ENCODE measurements at regions not wholly inside any gene's neighbourhood (a gene's known extent, or its start where the extent isn't known, plus 50 kb on each side); places are given as distances from the start of the nearest gene placed in this dataset.

- no peaks in the 10 kb centered on the region for H3K36me3 ChIP-seq (replicated peaks in 1 of 2)
- intact Hi-C loops (cut with DNase I), result no loop called here
- H3K4me1 ChIP-seq (replicated peaks in 1 of 2), result no peaks in the 10 kb centered on the region
- WGBS, 4 donors, result 43 to 68% (median 60%) methylated on average over 8 of the region's 8 CpGs
- no peaks in the 10 kb centered on the region for H3K27me3 ChIP-seq
- no peak overlapping the region for H3K27ac ChIP-seq
- H3K4me3 ChIP-seq, result no peak overlapping the region
- no peaks in the 10 kb centered on the region for H3K9me3 ChIP-seq (replicated peaks in 1 of 3)
- TF ChIP-seq CTCF (IDR thresholded peaks at IDR 0.05), result no peak
- DNase-seq, result peak in 1 of 7 donors; percentile 3
These were observed 78.0 kb upstream of the DRD2 start for GRCh38 chr11:113553235-113553634.

- DNase-seq, result no peak
- intact Hi-C loops (cut with DNase I), result no loop called here
- Histone ChIP-seq H3K4me1 (replicated peaks in 1 of 2) (no peaks in the 10 kb centered on the region), H3K4me3 (no peak overlapping the region), H3K27me3 (no peaks in the 10 kb centered on the region), H3K9me3 (replicated peaks in 1 of 3) (no peaks in the 10 kb centered on the region), H3K27ac (no peak overlapping the region), H3K36me3 (replicated peaks in 1 of 2) (no peaks in the 10 kb centered on the region)
- TF ChIP-seq POLR2A (IDR thresholded peaks at IDR 0.05), result no peak
- TF ChIP-seq CTCF (IDR thresholded peaks at IDR 0.05), result no peak
- WGBS, 4 donors, result 96 to 99% (median 98%) methylated on average over 2 of the region's 2 CpGs
These were observed 77.1 kb upstream of the DRD2 start for GRCh38 chr11:113552271-113552670.

- no peaks in the 10 kb centered on the region for H3K27me3 ChIP-seq
- H3K27ac ChIP-seq, result no peak overlapping the region
- TF ChIP-seq POLR2A (IDR thresholded peaks at IDR 0.05) (no peak), CTCF (IDR thresholded peaks at IDR 0.05) (no peak)
- intact Hi-C loops (cut with DNase I), result no loop called here
- no peaks in the 10 kb centered on the region for H3K9me3 ChIP-seq (replicated peaks in 1 of 3)
- DNase-seq, result no peak
- no peaks in the 10 kb centered on the region for H3K36me3 ChIP-seq (replicated peaks in 1 of 2)
- 79 to 85% (median 81%) methylated on average over 4 of the region's 4 CpGs for WGBS, 4 donors
- H3K4me1 ChIP-seq (replicated peaks in 1 of 2), result no peaks in the 10 kb centered on the region
- no peak overlapping the region for H3K4me3 ChIP-seq
These were observed 76.4 kb upstream of the DRD2 start for GRCh38 chr11:113551645-113552044.

- intact Hi-C loops (cut with DNase I), result no loop called here
- no peak for TF ChIP-seq POLR2A (IDR thresholded peaks at IDR 0.05)
- TF ChIP-seq CTCF (IDR thresholded peaks at IDR 0.05), result no peak
- no peak overlapping the region for H3K4me3 ChIP-seq
- H3K36me3 ChIP-seq (replicated peaks in 1 of 2), result no peaks in the 10 kb centered on the region
- H3K27me3 ChIP-seq, result no peaks in the 10 kb centered on the region
- no peaks in the 10 kb centered on the region for H3K9me3 ChIP-seq (replicated peaks in 1 of 3)
- no peak overlapping the region for H3K27ac ChIP-seq
- 53 to 80% (median 66%) methylated on average over 4 to 6 of the region's 6 CpGs for WGBS, 4 donors
- no peaks in the 10 kb centered on the region for H3K4me1 ChIP-seq (replicated peaks in 1 of 2)
- DNase-seq, result peak in 1 of 7 donors; percentile 63
These were observed 74.7 kb upstream of the DRD2 start for GRCh38 chr11:113549611-113550578.
